Muscle of back (tissue), 3 donors: ENCODE measurements at regions not wholly inside any gene's neighbourhood (a gene's known extent, or its start where the extent isn't known, plus 50 kb on each side); places are given as distances from the start of the nearest gene placed in this dataset.
A peak's percentile ranks its signal among the peaks of the same experiment; 100 is the strongest.

Source experiments
- DNase-seq, 3 donors: peaks; one replicate each; pipeline versions ENCODE4 v3.0.0 to v3.0.0-alpha.2; 2013

GRCh38 chr1:218715961-218716669, 371.0 kb downstream of the TGFB2 start:
- no peak for DNase-seq

- DNase-seq = peak in 1 of 3 donors; percentile 70
Measured at GRCh38 chr1:218717575-218717974, 372.4 kb downstream of the TGFB2 start.

- peak in 1 of 3 donors; percentile 80 for DNase-seq
Measured at GRCh38 chr1:218718206-218718605, 373.1 kb downstream of the TGFB2 start.

GRCh38 chr1:218718977-218719376, 373.8 kb downstream of the TGFB2 start:
- no peak for DNase-seq

GRCh38 chr1:218728898-218729565, 383.9 kb downstream of the TGFB2 start:
- DNase-seq = peak in 2 of 3 donors; percentile 30 to 67

GRCh38 chr1:218735436-218736032, 390.4 kb downstream of the TGFB2 start:
- peak in 1 of 3 donors; percentile 75 for DNase-seq

- peak in 2 of 3 donors; percentile 14 to 48 for DNase-seq
Measured at GRCh38 chr1:218739426-218739825, 394.3 kb downstream of the TGFB2 start.

- no peak for DNase-seq
Measured at GRCh38 chr1:218741852-218742251, 396.7 kb downstream of the TGFB2 start.

GRCh38 chr1:218742467-218743262, 397.5 kb downstream of the TGFB2 start:
- no peak for DNase-seq

- no peak for DNase-seq
Measured at GRCh38 chr1:218743861-218744505, 398.8 kb downstream of the TGFB2 start.

GRCh38 chr1:218748071-218748470, 402.9 kb downstream of the TGFB2 start:
- DNase-seq = peak in 1 of 3 donors; percentile 13

- no peak for DNase-seq
Measured at GRCh38 chr1:218750216-218750970, 405.3 kb downstream of the TGFB2 start.

- no peak for DNase-seq
Measured at GRCh38 chr1:218751208-218751948, 406.2 kb downstream of the TGFB2 start.

GRCh38 chr1:218752126-218752525, 407.0 kb downstream of the TGFB2 start:
- DNase-seq = no peak

- DNase-seq = no peak
Measured at GRCh38 chr1:218754477-218754876, 409.3 kb downstream of the TGFB2 start.

GRCh38 chr1:218755128-218755527, 410.0 kb downstream of the TGFB2 start:
- DNase-seq = no peak

GRCh38 chr1:218759795-218760194, 413.9 kb upstream of the LYPLAL1 start:
- DNase-seq = no peak

- no peak for DNase-seq
Measured at GRCh38 chr1:218760601-218761570, 412.8 kb upstream of the LYPLAL1 start.

- no peak for DNase-seq
Measured at GRCh38 chr1:218763538-218763937, 410.1 kb upstream of the LYPLAL1 start.
